Pancreas (tissue), 10 donors: ENCODE measurements at regions not wholly inside any gene's neighbourhood (a gene's known extent, or its start where the extent isn't known, plus 50 kb on each side); places are given as distances from the start of the nearest gene placed in this dataset.

Experiments
- ATAC-seq, 4 donors: fragments of 200-7000 bp; cut with Tn5 transposase; one replicate each; pipeline versions ENCODE4 v1.8.0 to v1.9.1; 2020; ENCODE audit warnings: mild to moderate bottlenecking in 4 of 4, moderate library complexity in 4 of 4
- DNase-seq, 6 donors: peaks; one replicate each; pipeline ENCODE4 v3.0.0-alpha.2; 2020
- FAIRE-seq: peaks from 2 replicates; lab custom pipeline; 2012; peaks lifted over from hg19 to GRCh38; lab: Jason Lieb, UNC
- H3K27ac ChIP-seq, 4 donors: fragments of 200-600 bp; sonication (generic); 1 replicate in 3 of 4; 2 replicates in 1 of 4; pipeline versions ENCODE4 v1.5.0 to v1.8.0; 2020
- H3K27me3 ChIP-seq, 4 donors: fragments of 200-600 bp; one replicate each; pipeline ENCODE4 v1.8.0; 2021
- H3K36me3 ChIP-seq, 3 donors: fragments of 200-600 bp; sonication (generic) in 1 of 3; one replicate each; pipeline versions ENCODE4 v1.5.0 to v1.8.0; 2020 to 2021
- H3K4me1 ChIP-seq, 3 donors: fragments of 200-600 bp; one replicate each; pipeline ENCODE4 v1.8.0; 2021
- H3K4me3 ChIP-seq, 4 donors: fragments of 200-600 bp; sonication (generic) in 2 of 4; one replicate each; pipeline versions ENCODE4 v1.5.0 to v1.8.0; 2020 to 2021
- H3K9me3 ChIP-seq, 4 donors: fragments of 200-600 bp; one replicate each; pipeline ENCODE4 v1.8.0; 2021
- CTCF ChIP-seq, 4 donors: fragments of 200-600 bp; sonication (generic) in 3 of 4; IDR thresholded peaks; one replicate each; pipeline versions ENCODE4 v1.5.0 to v1.8.0; 2021; ENCODE audit warnings: antibody characterized with exemption in 4 of 4
- WGBS, 2 donors: extraction: QIAGEN DNeasy Blood & Tissue Kit; methylation state at CpG; one replicate each; pipeline ENCODE4 v1.1.7; 2013; 5-methylcytosine and 5-hydroxymethylcytosine counted together
- intact Hi-C, 3 donors: fragments of 100-400 bp; cut with DNase I; formaldehyde crosslinking; loops; one replicate each; pipeline versions ENCODE4 v1.11.1 to v1.14.2; 2022
- donor health status: healthy with polysubstance abuse.
- donor health status: DM: no; HTN: no; CAD: no; lungs with moderate emphysema.
- donor health status: DM: no; HTN: no; CAD: no.
- donor health status: control.
- donor health status: control.
- donor health status: Bipolar disorder and iron deficiency.
- donor health status: DM: yes; HTN: yes; CAD: no.
- donor health status: DM: no; HTN: no; CAD: no.
- donor health status: DM: no; HTN: no; CAD: no.
- donor health status: DM: yes; HTN: yes; CAD: no.

GRCh38 chr4:171042989-171043524, 770.1 kb upstream of the GALNTL6 start:
- no peak overlapping the region for H3K4me3 ChIP-seq
- no peak overlapping the region for H3K27ac ChIP-seq
- H3K36me3 ChIP-seq = no peaks in the 10 kb centered on the region
- H3K4me1 ChIP-seq = no peaks in the 10 kb centered on the region
- intact Hi-C loops = no loop called here
- no peak for FAIRE-seq
- ATAC-seq = no peak
- no peaks in the 10 kb centered on the region for H3K27me3 ChIP-seq
- H3K9me3 ChIP-seq = no peaks in the 10 kb centered on the region
- 96% methylated on average over 45 to 46 of the region's 46 CpGs for WGBS, 2 donors
- DNase-seq = peak in 3 of 6 donors; percentile 11 to 58 (median 50)
- TF ChIP-seq CTCF (IDR thresholded peaks at IDR 0.05) = no peak

- WGBS, 2 donors = 86 to 87% methylated on average over 3 of the region's 3 CpGs
- FAIRE-seq = no peak
- ATAC-seq = no peak
Measured at GRCh38 chr4:171035909-171036308, 777.3 kb upstream of the GALNTL6 start.

GRCh38 chr4:171031338-171031737, 781.9 kb upstream of the GALNTL6 start:
- ATAC-seq (no peak), FAIRE-seq (no peak), DNase-seq (no peak)
- 92 to 97% methylated on average over 1 of the region's 1 CpG for WGBS, 2 donors
- intact Hi-C loops = no loop called here
- no peaks in the 10 kb centered on the region for H3K9me3 ChIP-seq
- H3K27me3 ChIP-seq = no peaks in the 10 kb centered on the region
- H3K4me1 ChIP-seq = no peaks in the 10 kb centered on the region
- no peak overlapping the region for H3K4me3 ChIP-seq
- no peak for TF ChIP-seq CTCF (IDR thresholded peaks at IDR 0.05)
- no peaks in the 10 kb centered on the region for H3K36me3 ChIP-seq
- H3K27ac ChIP-seq = no peak overlapping the region

More at GRCh38 chr4:171035909-171036308, 777.3 kb upstream of the GALNTL6 start:
- no peak overlapping the region for H3K4me3 ChIP-seq
- no peaks in the 10 kb centered on the region for H3K9me3 ChIP-seq
- no peaks in the 10 kb centered on the region for H3K36me3 ChIP-seq
- H3K27me3 ChIP-seq = no peaks in the 10 kb centered on the region
- no peak for DNase-seq
- intact Hi-C loops = no loop called here
- H3K27ac ChIP-seq = no peak overlapping the region
- TF ChIP-seq CTCF (IDR thresholded peaks at IDR 0.05) = no peak
- H3K4me1 ChIP-seq = no peaks in the 10 kb centered on the region

- Histone ChIP-seq H3K27me3 (no peaks in the 10 kb centered on the region), H3K4me1 (no peaks in the 10 kb centered on the region), H3K27ac (no peak overlapping the region), H3K36me3 (no peaks in the 10 kb centered on the region), H3K9me3 (no peaks in the 10 kb centered on the region), H3K4me3 (no peak overlapping the region)
- peak in 2 of 4 donors; percentile 35 to 36 for ATAC-seq
- intact Hi-C loops = no loop called here
- WGBS, 2 donors = 14% methylated on average over 2 of the region's 2 CpGs
- FAIRE-seq = no peak
- TF ChIP-seq CTCF (IDR thresholded peaks at IDR 0.05) = no peak
- no peak for DNase-seq
Measured at GRCh38 chr4:171025776-171026175, 787.4 kb upstream of the GALNTL6 start.

GRCh38 chr4:171025343-171025742, 787.9 kb upstream of the GALNTL6 start:
- H3K27me3 ChIP-seq = no peaks in the 10 kb centered on the region
- no peak overlapping the region for H3K4me3 ChIP-seq
- H3K9me3 ChIP-seq = no peaks in the 10 kb centered on the region
- intact Hi-C loops = no loop called here
- no peak for DNase-seq
- H3K4me1 ChIP-seq = no peaks in the 10 kb centered on the region
- ATAC-seq = no peak
- no peak for TF ChIP-seq CTCF (IDR thresholded peaks at IDR 0.05)
- no peaks in the 10 kb centered on the region for H3K36me3 ChIP-seq
- H3K27ac ChIP-seq = no peak overlapping the region
- no peak for FAIRE-seq
- WGBS, 2 donors = 79 to 93% methylated on average over 2 of the region's 2 CpGs
